Activated T-helper 17 cell treated with anti-CD3 and anti-CD28 coated beads, Interleukin-2, amount 50 U/mL, for 72 hours (primary cell): ENCODE measurements at regions not wholly inside any gene's neighbourhood (a gene's known extent, or its start where the extent isn't known, plus 50 kb on each side); places are given as distances from the start of the nearest gene placed in this dataset.

ENCODE experiments used
- ATAC-seq: fragments of 150-1000 bp; cut with Tn5 transposase; replicated peaks from 2 replicates; pipeline ENCODE4 v1.10.0; 2021; ENCODE audit warnings: mild to moderate bottlenecking, moderate library complexity
- H3K27ac Mint-ChIP-seq: one replicate; pipeline ENCODE4 v1.8.0; 2022; ENCODE audit warnings: mixed read lengths
- H3K27me3 Mint-ChIP-seq: one replicate; pipeline ENCODE4 v1.8.0; 2022; ENCODE audit warnings: mixed read lengths
- H3K36me3 Mint-ChIP-seq: one replicate; pipeline ENCODE4 v1.8.0; 2022; ENCODE audit warnings: low read depth, mild to moderate bottlenecking, mixed read lengths
- H3K4me1 Mint-ChIP-seq: one replicate; pipeline ENCODE4 v1.8.0; 2022; ENCODE audit warnings: mixed read lengths
- H3K4me3 Mint-ChIP-seq: one replicate; pipeline ENCODE4 v1.8.0; 2022; ENCODE audit warnings: mild to moderate bottlenecking, mixed read lengths
- H3K9me3 Mint-ChIP-seq: one replicate; pipeline ENCODE4 v1.8.0; 2022; ENCODE audit warnings: mixed read lengths

DNA sequence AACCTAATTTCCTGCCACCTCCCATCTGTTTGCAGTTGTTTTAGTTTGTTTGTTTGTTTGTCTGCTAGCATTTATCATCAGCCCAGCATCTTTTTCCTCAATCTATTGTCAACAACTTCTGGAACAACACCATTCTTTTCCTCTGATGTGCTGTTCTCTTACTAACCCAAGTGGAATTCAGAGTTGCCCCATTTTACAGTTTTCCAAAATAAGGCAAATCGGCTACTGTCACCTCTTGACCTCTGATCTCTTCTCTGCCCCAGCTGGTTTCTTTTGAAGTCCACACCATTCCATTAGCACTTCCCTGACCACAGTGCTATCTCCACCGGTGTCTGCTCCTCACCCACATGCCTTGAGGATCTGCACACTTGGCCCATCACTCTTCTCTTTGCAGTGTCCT, 102.4 kb downstream of the EFNB2 start:
- peaks cover 28% of the 10 kb centered on the region for H3K27me3 Mint-ChIP-seq
- H3K9me3 Mint-ChIP-seq = peaks cover 3% of the 10 kb centered on the region
- H3K27ac Mint-ChIP-seq = no peak overlapping the region
- no peaks in the 10 kb centered on the region for H3K36me3 Mint-ChIP-seq
- ATAC-seq = no peak
- no peaks in the 10 kb centered on the region for H3K4me1 Mint-ChIP-seq
- H3K4me3 Mint-ChIP-seq = no peak overlapping the region

DNA sequence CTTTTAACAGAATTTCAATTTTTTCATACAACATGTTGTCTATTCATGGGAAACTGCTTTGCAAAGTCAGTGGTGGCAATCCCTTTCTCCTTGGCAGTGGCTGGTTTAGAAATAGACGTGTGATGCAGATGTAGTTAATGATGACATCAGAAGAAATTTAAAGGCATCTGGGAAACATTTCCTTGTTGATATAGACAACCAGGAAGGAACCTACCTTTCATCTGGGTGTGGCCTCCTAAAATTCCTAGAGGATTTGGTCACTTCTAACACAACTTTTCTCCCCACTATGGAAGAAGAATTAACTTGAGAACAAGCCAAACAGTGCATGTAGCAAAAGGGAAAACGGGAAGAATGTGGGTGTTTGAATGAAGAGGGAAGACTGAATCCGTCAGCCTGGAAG, 102.8 kb downstream of the EFNB2 start:
- H3K4me1 Mint-ChIP-seq = no peaks in the 10 kb centered on the region
- H3K27ac Mint-ChIP-seq = no peak overlapping the region
- H3K27me3 Mint-ChIP-seq = peaks cover 28% of the 10 kb centered on the region
- no peak for ATAC-seq
- peaks cover 3% of the 10 kb centered on the region for H3K9me3 Mint-ChIP-seq
- H3K4me3 Mint-ChIP-seq = no peak overlapping the region
- H3K36me3 Mint-ChIP-seq = no peaks in the 10 kb centered on the region

DNA sequence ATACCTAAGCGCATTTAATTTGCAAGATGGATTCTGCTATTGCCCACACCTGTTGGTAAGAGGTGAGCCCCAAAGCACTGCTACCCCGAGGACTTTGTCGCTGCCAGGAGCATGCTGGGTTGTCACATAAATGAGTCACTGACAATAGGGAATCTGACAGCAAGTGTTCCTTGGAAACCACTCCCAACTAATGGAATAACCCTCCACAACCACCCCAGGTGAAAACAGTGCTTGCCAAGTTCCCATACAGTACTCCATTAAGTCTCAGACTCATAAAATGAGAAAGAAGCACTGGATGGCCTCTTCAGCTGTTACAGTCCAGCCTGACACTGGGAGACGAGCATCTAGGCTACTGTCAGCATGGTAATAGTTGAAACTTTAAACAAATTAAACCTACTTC, 108.6 kb downstream of the EFNB2 start:
- no peaks in the 10 kb centered on the region for H3K36me3 Mint-ChIP-seq
- H3K9me3 Mint-ChIP-seq = peaks cover 2% of the 10 kb centered on the region
- no peak overlapping the region for H3K27ac Mint-ChIP-seq
- ATAC-seq = no peak
- no peak overlapping the region for H3K4me3 Mint-ChIP-seq
- H3K27me3 Mint-ChIP-seq = peaks cover 18% of the 10 kb centered on the region
- no peaks in the 10 kb centered on the region for H3K4me1 Mint-ChIP-seq

DNA sequence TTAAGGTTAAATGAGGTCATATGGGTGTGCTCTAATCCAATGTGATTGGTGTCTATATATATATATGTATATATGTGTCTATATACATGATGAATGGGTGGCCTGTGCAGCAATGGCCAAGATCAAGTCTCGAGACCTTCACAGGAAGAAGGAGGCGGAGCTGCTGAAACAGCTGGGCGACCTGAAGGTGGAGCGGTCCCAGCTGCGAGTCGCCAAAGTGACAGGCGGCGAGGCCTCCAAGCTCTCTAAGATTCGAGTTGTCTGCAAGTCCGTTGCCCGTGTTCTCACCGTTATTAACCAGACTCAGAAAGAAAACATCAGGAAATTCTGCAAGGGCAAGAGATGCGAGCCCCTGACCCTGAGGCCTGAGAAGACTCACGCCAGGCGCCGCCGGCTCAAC, 109.8 kb downstream of the EFNB2 start:
- H3K9me3 Mint-ChIP-seq = no peaks in the 10 kb centered on the region
- ATAC-seq = no peak
- H3K27ac Mint-ChIP-seq = no peak overlapping the region
- no peaks in the 10 kb centered on the region for H3K4me1 Mint-ChIP-seq
- peaks cover 10% of the 10 kb centered on the region for H3K27me3 Mint-ChIP-seq
- H3K36me3 Mint-ChIP-seq = no peaks in the 10 kb centered on the region
- H3K4me3 Mint-ChIP-seq = no peak overlapping the region

DNA sequence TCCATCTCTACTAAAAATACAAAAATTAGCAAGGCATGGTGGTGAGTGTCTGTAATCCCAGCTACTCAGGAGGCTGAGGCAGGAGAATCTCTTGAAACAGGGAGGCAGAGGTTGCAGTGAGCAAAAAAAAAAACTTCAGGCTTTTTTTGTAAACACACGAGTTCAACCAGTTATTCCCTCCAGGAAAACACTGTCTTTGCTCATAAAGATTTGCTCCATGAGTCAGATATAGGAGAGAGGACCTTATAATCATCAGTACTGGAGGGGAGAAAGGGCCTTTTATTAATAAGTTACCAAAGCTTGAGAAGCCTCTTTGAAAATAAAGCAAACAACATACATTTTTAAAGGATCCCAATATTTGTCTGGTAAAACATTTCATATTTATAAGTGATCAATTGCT, 110.7 kb downstream of the EFNB2 start:
- H3K4me3 Mint-ChIP-seq = no peak overlapping the region
- no peak for ATAC-seq
- no peaks in the 10 kb centered on the region for H3K9me3 Mint-ChIP-seq
- no peak overlapping the region for H3K27ac Mint-ChIP-seq
- peaks cover 10% of the 10 kb centered on the region for H3K27me3 Mint-ChIP-seq
- H3K4me1 Mint-ChIP-seq = no peaks in the 10 kb centered on the region
- no peaks in the 10 kb centered on the region for H3K36me3 Mint-ChIP-seq

DNA sequence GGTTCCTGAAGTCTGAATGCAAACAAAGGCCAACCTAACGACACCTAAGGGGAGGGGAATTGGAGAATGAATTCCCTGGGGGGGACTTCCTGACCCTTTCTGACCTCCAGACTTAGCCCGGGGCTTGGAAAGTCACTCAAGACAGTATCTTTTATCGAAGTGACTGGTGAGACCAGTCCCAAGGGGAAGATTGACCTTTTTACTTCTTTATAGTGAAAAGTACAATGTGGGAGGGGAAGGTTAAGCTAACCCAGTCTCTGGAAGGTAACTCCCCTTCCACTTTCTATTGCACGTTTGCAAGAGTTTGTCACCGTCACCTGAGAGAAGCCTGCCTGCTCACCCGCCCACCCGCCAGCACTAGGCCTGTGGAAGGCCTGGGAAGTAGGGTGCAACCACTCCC, 111.9 kb downstream of the EFNB2 start:
- Mint-ChIP-seq H3K27ac (no peak overlapping the region), H3K36me3 (no peaks in the 10 kb centered on the region), H3K4me1 (no peaks in the 10 kb centered on the region), H3K27me3 (peaks cover 10% of the 10 kb centered on the region), H3K4me3 (no peak overlapping the region), H3K9me3 (no peaks in the 10 kb centered on the region)
- ATAC-seq = no peak

DNA sequence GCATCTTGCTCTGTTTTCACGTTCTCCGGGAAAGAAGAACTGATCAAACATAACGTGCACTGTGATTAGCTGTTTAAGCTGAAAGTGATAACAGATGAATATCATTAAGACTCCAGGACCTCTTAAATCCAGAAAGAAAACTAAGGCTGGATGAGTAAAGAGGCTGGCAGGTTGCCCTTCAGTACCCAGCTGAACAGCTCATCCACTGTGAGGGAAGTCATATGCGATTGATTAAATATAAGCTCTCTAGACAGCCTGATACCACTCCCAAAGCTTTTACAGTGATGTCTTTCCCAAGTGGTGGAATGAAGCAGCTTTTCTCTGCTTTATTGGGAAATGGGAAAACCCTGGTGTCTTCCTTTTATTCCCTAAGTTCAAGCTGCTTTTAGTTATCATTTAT, 116.9 kb downstream of the EFNB2 start:
- Mint-ChIP-seq H3K4me3 (no peak overlapping the region), H3K4me1 (no peaks in the 10 kb centered on the region), H3K27me3 (peaks cover 14% of the 10 kb centered on the region), H3K9me3 (no peaks in the 10 kb centered on the region), H3K27ac (no peak overlapping the region), H3K36me3 (no peaks in the 10 kb centered on the region)
- no peak for ATAC-seq

DNA sequence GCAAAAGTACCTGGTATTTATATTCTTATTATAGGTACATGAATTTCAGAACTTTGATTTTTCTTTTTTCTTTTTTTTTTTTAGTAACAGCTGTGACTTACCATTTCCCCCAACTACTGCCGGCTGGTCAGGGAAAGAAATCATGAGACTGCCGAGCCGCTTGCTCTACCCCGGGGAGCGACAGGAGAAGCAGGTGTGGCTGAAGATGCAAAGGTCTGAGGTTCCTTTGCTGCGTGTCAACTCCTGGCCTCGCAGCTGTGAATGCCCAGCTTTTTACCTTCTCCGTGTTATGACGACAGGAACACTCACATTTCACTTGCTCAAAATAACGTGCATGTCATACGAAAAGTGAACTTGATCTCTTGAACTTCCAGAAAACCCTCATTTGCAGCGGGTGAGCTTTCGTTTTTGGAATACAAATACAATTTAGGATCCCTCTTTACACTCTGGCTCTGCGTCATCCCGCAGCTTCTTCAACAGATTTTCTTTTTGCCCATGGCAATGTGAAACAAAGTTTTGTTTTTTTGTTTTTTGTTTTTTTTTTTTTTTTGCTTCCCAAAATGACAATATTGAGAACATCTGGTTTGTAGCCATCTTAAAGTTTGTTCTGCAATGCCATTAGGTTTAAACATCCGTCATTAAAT, 117.9 kb downstream of the EFNB2 start:
- no peak for ATAC-seq
- H3K4me1 Mint-ChIP-seq = no peaks in the 10 kb centered on the region
- no peaks in the 10 kb centered on the region for H3K9me3 Mint-ChIP-seq
- H3K4me3 Mint-ChIP-seq = peak overlapping the region; percentile 20
- no peaks in the 10 kb centered on the region for H3K36me3 Mint-ChIP-seq
- H3K27ac Mint-ChIP-seq = no peak overlapping the region
- peaks cover 11% of the 10 kb centered on the region for H3K27me3 Mint-ChIP-seq

DNA sequence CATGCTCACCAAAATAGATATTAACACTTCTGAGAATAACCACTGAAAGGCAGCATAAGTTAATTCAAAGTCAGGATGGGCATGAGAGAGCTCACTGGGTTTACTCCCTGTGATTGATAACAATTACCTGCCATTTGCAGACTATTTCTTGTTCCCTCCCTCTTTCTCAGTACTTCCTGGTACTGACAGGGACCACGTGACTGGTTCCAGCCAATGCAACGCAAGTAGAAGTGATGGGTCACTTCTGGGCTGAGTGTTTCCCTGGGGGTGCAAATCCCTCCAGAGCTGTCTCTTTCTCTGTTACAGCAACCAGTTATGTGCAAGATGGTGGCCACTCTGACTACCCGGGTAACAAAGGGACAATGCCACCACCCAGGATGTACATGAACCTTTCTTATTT, 118.8 kb downstream of the EFNB2 start:
- no peak overlapping the region for H3K27ac Mint-ChIP-seq

DNA sequence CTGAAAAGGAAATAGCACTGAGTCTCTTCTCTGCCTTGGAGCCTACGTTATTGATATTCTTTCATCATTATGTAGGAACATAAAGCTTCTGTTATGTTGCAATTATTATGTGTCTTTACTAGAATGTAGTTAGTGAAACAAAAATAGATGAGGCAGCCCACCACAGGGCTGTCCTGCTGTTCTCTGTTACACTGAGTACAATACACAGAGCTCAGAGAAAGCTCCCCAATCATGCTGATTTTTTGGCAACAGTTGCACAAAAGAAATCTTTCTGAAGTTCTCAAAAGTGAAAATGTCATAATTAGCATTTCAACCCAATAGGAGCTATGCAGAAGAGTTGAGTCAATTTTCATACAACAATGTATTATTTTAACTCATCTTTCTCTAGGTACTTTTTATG, 119.5 kb downstream of the EFNB2 start:
- Mint-ChIP-seq H3K27ac (no peak overlapping the region), H3K27me3 (peaks cover 11% of the 10 kb centered on the region), H3K4me3 (no peak overlapping the region), H3K9me3 (no peaks in the 10 kb centered on the region), H3K4me1 (no peaks in the 10 kb centered on the region), H3K36me3 (no peaks in the 10 kb centered on the region)
- ATAC-seq = no peak

More for the DNA sequence above, 118.8 kb downstream of the EFNB2 start:
- peaks cover 11% of the 10 kb centered on the region for H3K27me3 Mint-ChIP-seq
- H3K4me3 Mint-ChIP-seq = no peak overlapping the region
- no peak for ATAC-seq
- H3K36me3 Mint-ChIP-seq = no peaks in the 10 kb centered on the region
- H3K9me3 Mint-ChIP-seq = no peaks in the 10 kb centered on the region
- H3K4me1 Mint-ChIP-seq = no peaks in the 10 kb centered on the region

DNA sequence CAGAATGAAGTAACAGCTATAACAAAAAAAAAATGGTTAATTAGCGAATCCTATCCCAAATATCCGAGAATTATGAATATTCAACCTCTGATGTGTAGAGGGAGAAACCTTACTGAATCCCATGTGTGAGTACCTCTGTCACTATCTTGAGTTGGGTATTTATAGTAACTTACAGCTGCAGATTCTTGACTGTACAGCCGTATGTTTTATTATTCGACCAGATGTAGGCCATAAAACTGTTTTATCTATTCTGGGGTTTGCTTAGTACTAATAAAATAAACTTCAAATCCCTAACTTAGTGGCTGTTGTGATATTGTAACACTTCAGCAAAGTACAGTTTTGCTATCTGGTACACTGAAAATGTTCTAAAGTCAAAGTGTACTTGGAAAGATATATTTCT, 120.0 kb downstream of the EFNB2 start:
- no peaks in the 10 kb centered on the region for H3K9me3 Mint-ChIP-seq
- no peak overlapping the region for H3K27ac Mint-ChIP-seq
- no peaks in the 10 kb centered on the region for H3K4me1 Mint-ChIP-seq
- no peak for ATAC-seq
- no peaks in the 10 kb centered on the region for H3K36me3 Mint-ChIP-seq
- peaks cover 11% of the 10 kb centered on the region for H3K27me3 Mint-ChIP-seq
- H3K4me3 Mint-ChIP-seq = no peak overlapping the region

DNA sequence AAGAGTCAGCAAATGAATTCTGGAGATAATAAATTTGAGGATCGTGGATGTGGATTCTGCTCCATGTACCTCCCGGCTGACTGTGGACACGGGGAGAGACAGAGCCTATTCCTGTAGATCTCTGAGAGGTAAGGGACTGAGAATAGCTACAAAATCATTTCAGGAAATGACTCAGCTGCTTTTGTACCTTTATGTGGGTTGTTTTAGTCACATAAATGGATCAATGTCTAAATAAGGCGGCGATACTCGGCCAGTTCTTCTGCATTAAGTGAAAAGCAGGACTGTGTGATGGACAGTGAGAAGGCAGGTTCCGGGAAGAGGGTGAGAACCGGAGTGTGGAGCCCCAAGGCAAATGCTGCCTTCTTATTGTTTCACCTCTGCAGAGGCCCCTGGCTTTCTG, 128.1 kb downstream of the EFNB2 start:
- no peaks in the 10 kb centered on the region for H3K9me3 Mint-ChIP-seq
- H3K27ac Mint-ChIP-seq = no peak overlapping the region
- H3K4me3 Mint-ChIP-seq = no peak overlapping the region
- H3K27me3 Mint-ChIP-seq = peaks cover 6% of the 10 kb centered on the region
- no peaks in the 10 kb centered on the region for H3K4me1 Mint-ChIP-seq
- H3K36me3 Mint-ChIP-seq = no peaks in the 10 kb centered on the region
- ATAC-seq = peak; percentile 60

DNA sequence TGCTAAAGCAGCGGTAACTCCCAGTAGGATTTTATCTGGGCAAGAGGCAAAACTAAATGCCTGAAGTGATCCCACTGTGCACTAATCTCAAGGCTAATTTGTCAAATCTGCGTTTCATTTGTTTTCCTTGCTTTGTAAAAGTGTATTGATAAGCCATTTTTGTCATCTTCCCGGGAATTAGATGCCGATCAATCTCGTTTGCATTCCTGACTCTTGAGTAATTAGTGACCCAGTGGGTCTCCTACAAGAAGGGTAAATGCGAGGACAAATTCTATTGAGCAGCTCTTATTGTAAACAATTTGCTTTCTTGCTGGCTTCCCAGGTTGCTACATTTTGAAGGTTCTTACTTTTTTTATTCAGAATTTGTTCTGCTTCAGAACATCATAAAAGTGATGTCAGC, 129.7 kb downstream of the EFNB2 start:
- Mint-ChIP-seq H3K27ac (no peak overlapping the region), H3K36me3 (no peaks in the 10 kb centered on the region), H3K4me1 (no peaks in the 10 kb centered on the region), H3K4me3 (no peak overlapping the region), H3K27me3 (peaks cover 12% of the 10 kb centered on the region), H3K9me3 (peaks cover 3% of the 10 kb centered on the region)
- no peak for ATAC-seq

DNA sequence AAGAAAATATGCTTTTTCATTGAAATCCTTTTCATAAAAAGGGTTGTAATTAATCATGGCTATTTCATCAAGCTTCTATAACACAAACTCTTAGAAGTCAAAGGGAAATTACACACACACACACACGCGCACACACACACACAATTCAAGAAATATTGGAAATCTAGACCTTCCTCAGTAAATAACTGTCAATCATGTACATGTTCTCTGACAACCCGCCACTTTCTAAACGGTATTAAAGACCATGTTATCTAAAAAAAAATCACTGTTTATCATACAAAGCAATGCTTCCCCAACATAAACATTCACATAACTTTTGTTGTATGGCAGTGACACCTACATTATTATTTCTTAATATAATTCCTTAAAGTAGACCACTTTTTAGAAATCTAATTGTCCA, 132.2 kb downstream of the EFNB2 start:
- H3K4me3 Mint-ChIP-seq = no peak overlapping the region
- no peaks in the 10 kb centered on the region for H3K36me3 Mint-ChIP-seq
- H3K4me1 Mint-ChIP-seq = no peaks in the 10 kb centered on the region
- peaks cover 19% of the 10 kb centered on the region for H3K27me3 Mint-ChIP-seq
- peaks cover 3% of the 10 kb centered on the region for H3K9me3 Mint-ChIP-seq
- no peak for ATAC-seq
- no peak overlapping the region for H3K27ac Mint-ChIP-seq

DNA sequence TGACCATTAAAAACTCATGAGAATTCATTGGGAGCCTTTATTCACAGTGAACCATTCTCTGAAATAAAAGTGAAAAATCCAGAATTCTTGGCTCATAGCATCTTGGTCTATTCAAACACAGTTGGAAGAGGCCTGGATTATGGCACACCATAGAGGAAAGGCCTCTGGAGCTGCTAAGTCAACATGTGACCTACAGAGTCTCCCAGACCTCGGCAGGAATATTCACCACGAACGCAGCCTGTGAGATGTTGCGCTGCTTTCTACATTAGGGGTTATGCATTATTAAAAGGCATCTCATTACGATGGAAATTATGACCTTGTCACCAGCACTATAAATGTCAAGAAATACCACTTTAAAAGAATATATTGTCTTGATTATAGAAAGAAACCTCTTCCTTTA, 132.6 kb downstream of the EFNB2 start:
- peaks cover 3% of the 10 kb centered on the region for H3K9me3 Mint-ChIP-seq
- no peak for ATAC-seq
- no peak overlapping the region for H3K27ac Mint-ChIP-seq
- no peak overlapping the region for H3K4me3 Mint-ChIP-seq
- H3K4me1 Mint-ChIP-seq = no peaks in the 10 kb centered on the region
- H3K36me3 Mint-ChIP-seq = no peaks in the 10 kb centered on the region
- H3K27me3 Mint-ChIP-seq = peaks cover 19% of the 10 kb centered on the region

DNA sequence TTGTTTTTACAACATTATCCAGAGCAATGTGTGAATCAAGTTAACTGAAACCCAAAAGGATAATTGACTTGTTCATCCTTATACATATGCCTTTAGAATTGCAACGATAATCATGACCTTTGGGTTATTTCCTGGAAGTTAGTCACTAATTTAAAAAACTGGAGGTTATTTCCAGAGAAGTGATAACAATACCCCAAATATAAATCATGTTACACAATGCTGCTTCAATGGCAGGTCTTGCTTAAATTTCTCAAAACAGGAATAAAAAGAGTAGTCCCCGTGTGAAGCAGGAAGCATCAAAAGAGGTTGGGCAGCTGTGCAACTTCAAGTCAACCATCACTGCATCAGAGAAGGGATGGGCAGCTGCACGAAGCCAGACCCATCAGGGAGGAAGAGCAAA, 134.4 kb downstream of the EFNB2 start:
- ATAC-seq = no peak
- no peaks in the 10 kb centered on the region for H3K4me1 Mint-ChIP-seq
- H3K36me3 Mint-ChIP-seq = no peaks in the 10 kb centered on the region
- no peak overlapping the region for H3K4me3 Mint-ChIP-seq
- peaks cover 3% of the 10 kb centered on the region for H3K9me3 Mint-ChIP-seq
- no peak overlapping the region for H3K27ac Mint-ChIP-seq
- peaks cover 22% of the 10 kb centered on the region for H3K27me3 Mint-ChIP-seq
